ENCODE measurements at regions not wholly inside any gene's neighbourhood (a gene's known extent, or its start where the extent isn't known, plus 50 kb on each side); places are given as distances from the start of the nearest gene placed in this dataset.

GRCh38 chr16:7177875-7178274 is 154.8 kb upstream of the RBFOX1 start:
- TF ChIP-seq CTCF (conservative IDR thresholded peaks at IDR 0.05 in 1 of 2, IDR thresholded peaks at IDR 0.05 in 1 of 2; ENCODE audit: low read depth in 1 of 2, low read length in 2 of 2) (no peak), EZH2 (IDR thresholded peaks at IDR 0.05; ENCODE audit: low read length, missing control alignments) (no peak)

All from fibroblast of lung (primary cell).